WTC11 (cell line): ENCODE measurements at regions not wholly inside any gene's neighbourhood (a gene's known extent, or its start where the extent isn't known, plus 50 kb on each side); places are given as distances from the start of the nearest gene placed in this dataset.

Source experiments
- ATAC-seq: fragments of 200-7000 bp; cut with Tn5 transposase; 2 replicates; pipeline ENCODE4 v1.10.0; 2021; ENCODE audit warnings: mild to moderate bottlenecking, moderate library complexity
- CTCF ChIA-PET: fragments of 300-600 bp; sonication (Branson Sonifier 250); formaldehyde crosslinking; loops from one replicate; lab custom pipeline; 2021; ENCODE audit warnings: antibody characterized with exemption; lab: Charles Lee
- POLR2A ChIA-PET: fragments of 350-600 bp; sonication (Branson Sonifier 250); formaldehyde crosslinking; loops from one replicate; lab custom pipeline; 2021; ENCODE audit warnings: antibody characterized with exemption; lab: Charles Lee
- DNase-seq: peaks from one replicate; pipeline ENCODE4 v3.0.0; 2021; ENCODE audit warnings: low spot score
- H3K27ac Mint-ChIP-seq: 2 replicates; pipeline ENCODE4 v1.8.0; 2021; ENCODE audit warnings: mixed read lengths
- H3K27me3 Mint-ChIP-seq: 2 replicates; pipeline ENCODE4 v1.8.0; 2021; ENCODE audit warnings: low read depth, mild to moderate bottlenecking, moderate library complexity, mixed read lengths
- H3K36me3 Mint-ChIP-seq: 2 replicates; pipeline ENCODE4 v1.8.0; 2021; ENCODE audit warnings: mixed read lengths
- H3K4me1 Mint-ChIP-seq: 2 replicates; pipeline ENCODE4 v1.8.0; 2022; ENCODE audit warnings: mixed read lengths
- H3K4me3 Mint-ChIP-seq: 2 replicates; pipeline ENCODE4 v1.8.0; 2021; ENCODE audit warnings: mild to moderate bottlenecking, moderate library complexity, mixed read lengths
- H3K9me3 Mint-ChIP-seq: 2 replicates; pipeline ENCODE4 v1.8.0; 2021; ENCODE audit warnings: mixed read lengths
- CBFB ChIP-seq: sonication (generic); formaldehyde crosslinking; IDR thresholded peaks from 2 replicates; pipeline ENCODE4 v1.8.1; 2022; ENCODE audit warnings: mild to moderate bottlenecking, low read depth, missing genetic modification reagents
- E2F4 ChIP-seq: sonication (generic); formaldehyde crosslinking; IDR thresholded peaks from 2 replicates; pipeline ENCODE4 v1.8.1; 2022; ENCODE audit warnings: low read depth, mild to moderate bottlenecking, moderate library complexity, missing genetic modification reagents, borderline replicate concordance
- E2F5 ChIP-seq: sonication (generic); formaldehyde crosslinking; IDR thresholded peaks from 2 replicates; pipeline ENCODE4 v1.8.1; 2022; ENCODE audit warnings: mild to moderate bottlenecking, moderate library complexity, missing genetic modification reagents
- EMX1 ChIP-seq: fragments of 250-450 bp; sonication (Bioruptor Pico); IDR thresholded peaks from 2 replicates; pipeline ENCODE4 v1.8.0; 2021; ENCODE audit warnings: mild to moderate bottlenecking
- FOXJ3 ChIP-seq: sonication (generic); formaldehyde crosslinking; IDR thresholded peaks from 2 replicates; pipeline ENCODE4 v1.9.0; 2021; ENCODE audit warnings: missing genetic modification reagents, mild to moderate bottlenecking, borderline replicate concordance
- FOXK1 ChIP-seq: sonication (generic); formaldehyde crosslinking; IDR thresholded peaks from 2 replicates; pipeline ENCODE4 v1.8.0; 2022; ENCODE audit warnings: mild to moderate bottlenecking, moderate library complexity, missing genetic modification reagents
- FOXP4 ChIP-seq: sonication (generic); formaldehyde crosslinking; IDR thresholded peaks from 2 replicates; pipeline ENCODE4 v1.8.0; 2022; ENCODE audit warnings: mild to moderate bottlenecking, missing genetic modification reagents
- GRHL2 ChIP-seq: fragments of 250-450 bp; sonication (Bioruptor Pico); IDR thresholded peaks from 2 replicates; pipeline ENCODE4 v1.8.0; 2022; ENCODE audit warnings: mild to moderate bottlenecking, moderate library complexity; ENCODE audit not compliant: insufficient replicate concordance, severe bottlenecking
- IRF2 ChIP-seq: sonication (generic); formaldehyde crosslinking; IDR thresholded peaks from 2 replicates; pipeline ENCODE4 v1.8.0; 2022; ENCODE audit warnings: low read depth, missing genetic modification reagents, borderline replicate concordance
- MAX ChIP-seq: sonication (generic); formaldehyde crosslinking; IDR thresholded peaks from 2 replicates; pipeline ENCODE4 v1.8.0; 2022; ENCODE audit warnings: mild to moderate bottlenecking, missing genetic modification reagents
- MLX ChIP-seq: sonication (generic); formaldehyde crosslinking; IDR thresholded peaks from 2 replicates; pipeline ENCODE4 v1.8.1; 2023; ENCODE audit warnings: mild to moderate bottlenecking, missing genetic modification reagents, moderate library complexity
- MYBL2 ChIP-seq: sonication (generic); formaldehyde crosslinking; IDR thresholded peaks from 2 replicates; pipeline ENCODE4 v1.8.1; 2023; ENCODE audit warnings: mild to moderate bottlenecking, moderate library complexity, missing genetic modification reagents
- NR1H2 ChIP-seq: sonication (generic); formaldehyde crosslinking; IDR thresholded peaks from 2 replicates; pipeline ENCODE4 v1.9.0; 2021; ENCODE audit warnings: mild to moderate bottlenecking, moderate library complexity, missing genetic modification reagents
- PRDM15 ChIP-seq: sonication (generic); formaldehyde crosslinking; IDR thresholded peaks from 2 replicates; pipeline ENCODE4 v1.8.0; 2022; ENCODE audit warnings: missing genetic modification reagents
- PREB ChIP-seq: sonication (generic); formaldehyde crosslinking; IDR thresholded peaks from 2 replicates; pipeline ENCODE4 v1.8.1; 2022; ENCODE audit warnings: mild to moderate bottlenecking, missing genetic modification reagents, moderate library complexity, borderline replicate concordance
- TEAD4 ChIP-seq: sonication (generic); formaldehyde crosslinking; IDR thresholded peaks from 2 replicates; pipeline ENCODE4 v1.8.0; 2022; ENCODE audit warnings: mild to moderate bottlenecking, missing genetic modification reagents
- TP53 ChIP-seq: sonication (generic); formaldehyde crosslinking; IDR thresholded peaks from 2 replicates; pipeline ENCODE4 v1.8.1; 2023; ENCODE audit warnings: mild to moderate bottlenecking, missing genetic modification reagents
- ZMAT4 ChIP-seq: fragments of 250-450 bp; sonication (Bioruptor Pico); IDR thresholded peaks from 2 replicates; pipeline ENCODE4 v1.9.0; 2021; ENCODE audit warnings: mild to moderate bottlenecking
- ZNF121 ChIP-seq: sonication (generic); formaldehyde crosslinking; IDR thresholded peaks from 2 replicates; pipeline ENCODE4 v1.8.0; 2023; ENCODE audit warnings: missing genetic modification reagents
- ZNF232 ChIP-seq: sonication (generic); formaldehyde crosslinking; IDR thresholded peaks from 2 replicates; pipeline ENCODE4 v1.8.0; 2022; ENCODE audit warnings: mild to moderate bottlenecking, missing genetic modification reagents
- ZNF317 ChIP-seq: sonication (generic); formaldehyde crosslinking; IDR thresholded peaks from 2 replicates; pipeline ENCODE4 v1.8.1; 2023; ENCODE audit warnings: low read depth, mild to moderate bottlenecking, moderate library complexity, missing genetic modification reagents, borderline replicate concordance
- ZSCAN18 ChIP-seq: fragments of 250-450 bp; sonication (Bioruptor Pico); IDR thresholded peaks from 2 replicates; pipeline ENCODE4 v2.1.2; 2022; ENCODE audit warnings: mild to moderate bottlenecking, moderate library complexity

GRCh38 chr5:56492812-56493211 lies 259.7 kb upstream of the ANKRD55 start:
- H3K27ac Mint-ChIP-seq: no peak overlapping the region
- ATAC-seq (no peak), DNase-seq (no peak)
- TF ChIP-seq TP53 (CRISPR knock-in tag) (no peak), FOXJ3 (CRISPR knock-in tag) (no peak), FOXK1 (CRISPR knock-in tag) (no peak), EMX1 (CRISPR knock-in tag) (no peak), MLX (CRISPR knock-in tag) (no peak), ZNF317 (CRISPR knock-in tag) (no peak), MYBL2 (CRISPR knock-in tag) (no peak), PRDM15 (CRISPR knock-in tag) (no peak), E2F5 (CRISPR knock-in tag) (no peak), ZSCAN18 (CRISPR knock-in tag) (no peak), NR1H2 (CRISPR knock-in tag) (no peak)
- no peak overlapping the region for H3K4me3 Mint-ChIP-seq
- POLR2A ChIA-PET: no interaction called here
- peaks cover 8% of the 10 kb centered on the region for H3K36me3 Mint-ChIP-seq
- peaks cover 12% of the 10 kb centered on the region for H3K9me3 Mint-ChIP-seq
- CTCF ChIA-PET: no interaction called here
- H3K27me3 Mint-ChIP-seq: peaks cover 4% of the 10 kb centered on the region; the same call in 1 of the 2 replicates
- H3K4me1 Mint-ChIP-seq: peaks cover 24% of the 10 kb centered on the region

- DNase-seq: no peak
- ChIA-PET CTCF (no interaction called here), POLR2A (no interaction called here)
- Mint-ChIP-seq H3K27me3 (peaks cover 4% of the 10 kb centered on the region; the same call in 1 of the 2 replicates), H3K27ac (no peak overlapping the region), H3K4me1 (peaks cover 16% of the 10 kb centered on the region), H3K9me3 (peaks cover 27% of the 10 kb centered on the region), H3K36me3 (peaks cover 21% of the 10 kb centered on the region), H3K4me3 (no peak overlapping the region)
- ATAC-seq: no peak
- TF ChIP-seq CBFB (no peak), PREB (CRISPR knock-in tag) (no peak), ZMAT4 (no peak), FOXP4 (CRISPR knock-in tag) (no peak), FOXJ3 (CRISPR knock-in tag) (no peak), MYBL2 (CRISPR knock-in tag) (no peak), ZNF232 (CRISPR knock-in tag) (no peak), E2F5 (CRISPR knock-in tag) (no peak), NR1H2 (CRISPR knock-in tag) (no peak), ZNF121 (CRISPR knock-in tag) (no peak), GRHL2 (no peak), E2F4 (no peak), TEAD4 (CRISPR knock-in tag) (no peak), IRF2 (CRISPR knock-in tag) (no peak), MAX (no peak)
Observed at GRCh38 chr5:56490971-56491468, 257.9 kb upstream of the ANKRD55 start.
